MM.1S (cell line): ENCODE measurements at regions not wholly inside any gene's neighbourhood (a gene's known extent, or its start where the extent isn't known, plus 50 kb on each side); places are given as distances from the start of the nearest gene placed in this dataset.

Source experiments
- DNase-seq: peaks from one replicate; pipeline ENCODE4 v3.0.0-alpha.2; 2015
- H2AFZ ChIP-seq: fragments of 300-600 bp; sonication (generic); 2 replicates; pipeline ENCODE4 v1.6.0; 2016; ENCODE audit warnings: antibody characterized with exemption, low read length
- H3F3A ChIP-seq: fragments of 300-600 bp; sonication (generic); 2 replicates; pipeline ENCODE4 v1.6.1; 2016; ENCODE audit warnings: mild to moderate bottlenecking, antibody characterized with exemption, low read length, moderate library complexity, mixed read lengths; ENCODE audit not compliant: insufficient read depth
- H3K27ac ChIP-seq: fragments of 300-600 bp; sonication (generic); 2 replicates; pipeline ENCODE4 v1.5.1; 2016; ENCODE audit warnings: mild to moderate bottlenecking, low read length
- H3K27me3 ChIP-seq: fragments of 300-600 bp; sonication (generic); replicated peaks from 2 replicates; pipeline ENCODE4 v1.6.0; 2016; ENCODE audit warnings: low read length; ENCODE audit not compliant: insufficient read depth
- H3K36me3 ChIP-seq: fragments of 300-600 bp; sonication (generic); replicated peaks from 2 replicates; pipeline ENCODE4 v1.6.1; 2016; ENCODE audit warnings: mild to moderate bottlenecking, low read length, mixed read lengths; ENCODE audit not compliant: insufficient read depth
- H3K4me1 ChIP-seq: fragments of 300-600 bp; sonication (generic); 2 replicates; pipeline ENCODE4 v1.6.1; 2016; ENCODE audit warnings: low read length, mixed read lengths
- H3K4me2 ChIP-seq: fragments of 300-600 bp; sonication (generic); 2 replicates; pipeline ENCODE4 v1.6.0; 2016; ENCODE audit warnings: low read depth, low read length
- H3K4me3 ChIP-seq: fragments of 300-600 bp; sonication (generic); 2 replicates; pipeline ENCODE4 v1.5.1; 2016; ENCODE audit warnings: low read length, mixed read lengths
- H3K79me2 ChIP-seq: fragments of 300-600 bp; sonication (generic); 2 replicates; pipeline ENCODE4 v1.6.1; 2016; ENCODE audit warnings: mixed run types, low read length, mixed read lengths
- H3K9ac ChIP-seq: fragments of 300-600 bp; sonication (generic); 2 replicates; pipeline ENCODE4 v1.6.1; 2016; ENCODE audit warnings: low read length, mixed read lengths
- H3K9me2 ChIP-seq: fragments of 300-600 bp; sonication (generic); replicated peaks from 2 replicates; pipeline ENCODE4 v1.6.1; 2016; ENCODE audit warnings: mild to moderate bottlenecking, low read length, mixed read lengths; ENCODE audit not compliant: insufficient read depth
- H3K9me3 ChIP-seq: fragments of 300-600 bp; sonication (generic); replicated peaks from 2 replicates; pipeline ENCODE4 v1.6.1; 2016; ENCODE audit warnings: mild to moderate bottlenecking, low read length, mixed read lengths; ENCODE audit not compliant: insufficient read depth
- H4K20me1 ChIP-seq: fragments of 300-600 bp; sonication (generic); 2 replicates; pipeline ENCODE4 v1.6.1; 2016; ENCODE audit warnings: mild to moderate bottlenecking, low read length, moderate library complexity, mixed read lengths; ENCODE audit not compliant: insufficient read depth
- CTCF ChIP-seq: fragments of 300-600 bp; sonication (generic); IDR thresholded peaks from 2 replicates; pipeline ENCODE4 v1.5.1; 2016; ENCODE audit warnings: antibody characterized with exemption, low read length, mixed read lengths
- EZH2 ChIP-seq: fragments of 300-600 bp; sonication (generic); optimal IDR thresholded peaks from 2 replicates; pipeline ENCODE3; 2017; ENCODE audit warnings: low read depth, mild to moderate bottlenecking, antibody characterized with exemption, low read length, mixed read lengths
- EZH2phosphoT487 ChIP-seq: fragments of 300-600 bp; sonication (generic); IDR thresholded peaks from 2 replicates; pipeline ENCODE4 v1.6.1; 2018; ENCODE audit warnings: antibody characterized with exemption, low read length

- Histone ChIP-seq H3K27ac (no peak overlapping the region), H3K4me1 (no peaks in the 10 kb centered on the region), H3K9ac (no peak overlapping the region), H3K9me2 (no peaks in the 10 kb centered on the region), H3K36me3 (no peaks in the 10 kb centered on the region), H3F3A (no peaks in the 10 kb centered on the region), H4K20me1 (no peaks in the 10 kb centered on the region), H3K4me3 (no peak overlapping the region), H3K27me3 (no peaks in the 10 kb centered on the region), H3K4me2 (no peak overlapping the region), H2AFZ (no peak overlapping the region), H3K79me2 (no peaks in the 10 kb centered on the region), H3K9me3 (no peaks in the 10 kb centered on the region)
- TF ChIP-seq CTCF, result no peak
- TF ChIP-seq EZH2phosphoT487, result no peak
- no peak for DNase-seq
These were observed 138.3 kb upstream of the IL1RAPL2 start for GRCh38 chrX:104427693-104428092.

- Histone ChIP-seq H3K27me3 (no peaks in the 10 kb centered on the region), H4K20me1 (no peaks in the 10 kb centered on the region), H3K27ac (no peak overlapping the region), H2AFZ (no peak overlapping the region), H3K9ac (no peak overlapping the region), H3K4me3 (no peak overlapping the region), H3K36me3 (no peaks in the 10 kb centered on the region), H3K79me2 (no peaks in the 10 kb centered on the region), H3K9me3 (no peaks in the 10 kb centered on the region), H3K4me2 (no peak overlapping the region), H3F3A (no peaks in the 10 kb centered on the region), H3K9me2 (no peaks in the 10 kb centered on the region), H3K4me1 (no peaks in the 10 kb centered on the region)
- TF ChIP-seq EZH2phosphoT487, result no peak
- no peak for TF ChIP-seq CTCF
- TF ChIP-seq EZH2, result no peak
- DNase-seq, result no peak
These were observed 138.9 kb upstream of the IL1RAPL2 start for GRCh38 chrX:104427073-104427472.

- H3F3A ChIP-seq, result no peaks in the 10 kb centered on the region
- H3K4me1 ChIP-seq, result no peaks in the 10 kb centered on the region
- no peaks in the 10 kb centered on the region for H3K9me3 ChIP-seq
- H2AFZ ChIP-seq, result no peak overlapping the region
- H3K36me3 ChIP-seq, result no peaks in the 10 kb centered on the region
- no peaks in the 10 kb centered on the region for H3K9me2 ChIP-seq
- H3K4me3 ChIP-seq, result no peak overlapping the region
- no peaks in the 10 kb centered on the region for H3K79me2 ChIP-seq
- DNase-seq, result no peak
- H3K4me2 ChIP-seq, result no peak overlapping the region
- H3K9ac ChIP-seq, result no peak overlapping the region
- no peak overlapping the region for H3K27ac ChIP-seq
- no peaks in the 10 kb centered on the region for H3K27me3 ChIP-seq
- no peak for TF ChIP-seq EZH2phosphoT487
- TF ChIP-seq EZH2, result no peak
- no peak for TF ChIP-seq CTCF
- H4K20me1 ChIP-seq, result no peaks in the 10 kb centered on the region
These were observed 145.1 kb upstream of the IL1RAPL2 start for GRCh38 chrX:104420907-104421306.

GRCh38 chrX:104419926-104420325 is 146.1 kb upstream of the IL1RAPL2 start:
- Histone ChIP-seq H3K9ac (no peak overlapping the region), H4K20me1 (no peaks in the 10 kb centered on the region), H3K4me2 (no peak overlapping the region), H3F3A (no peaks in the 10 kb centered on the region), H3K36me3 (no peaks in the 10 kb centered on the region), H3K9me3 (no peaks in the 10 kb centered on the region), H2AFZ (no peak overlapping the region), H3K27ac (no peak overlapping the region), H3K27me3 (no peaks in the 10 kb centered on the region), H3K79me2 (no peaks in the 10 kb centered on the region), H3K9me2 (no peaks in the 10 kb centered on the region), H3K4me1 (no peaks in the 10 kb centered on the region), H3K4me3 (no peak overlapping the region)
- no peak for DNase-seq
- TF ChIP-seq CTCF (no peak), EZH2phosphoT487 (no peak)
